RWPE2 (cell line): ENCODE measurements at regions not wholly inside any gene's neighbourhood (a gene's known extent, or its start where the extent isn't known, plus 50 kb on each side); places are given as distances from the start of the nearest gene placed in this dataset.

Experiments used
- ATAC-seq: fragments of 200-7000 bp; cut with Tn5 transposase; 3 replicates; pipeline ENCODE4 v1.9.1; 2021; ENCODE audit warnings: low read depth
- DNase-seq: peaks from one replicate; pipeline ENCODE4 v3.0.0-alpha.2; 2020; ENCODE audit warnings: low spot score
- H3K27ac ChIP-seq: fragments of 450-650 bp; 2 replicates; pipeline ENCODE4 v1.5.1; 2017; ENCODE audit warnings: mild to moderate bottlenecking; ENCODE audit not compliant: poor library complexity, severe bottlenecking
- H3K27me3 ChIP-seq: fragments of 250-450 bp; sonication (Bioruptor Pico); 2 replicates; pipeline ENCODE4 v1.5.1; 2021; ENCODE audit warnings: mild to moderate bottlenecking, moderate library complexity; ENCODE audit not compliant: insufficient read depth, poor library complexity, severe bottlenecking
- H3K36me3 ChIP-seq: fragments of 250-450 bp; sonication (Bioruptor Pico); 2 replicates; pipeline ENCODE4 v1.5.1; 2020; ENCODE audit warnings: low read depth, mild to moderate bottlenecking, moderate library complexity
- H3K4me1 ChIP-seq: fragments of 250-450 bp; sonication (Bioruptor Pico); 2 replicates; pipeline ENCODE4 v1.5.1; 2021; ENCODE audit warnings: mild to moderate bottlenecking, moderate library complexity; ENCODE audit not compliant: insufficient read depth, poor library complexity, severe bottlenecking
- H3K4me3 ChIP-seq: fragments of 250-450 bp; sonication (Bioruptor Pico); 2 replicates; pipeline ENCODE4 v1.5.1; 2021; ENCODE audit warnings: mild to moderate bottlenecking, moderate library complexity; ENCODE audit not compliant: severe bottlenecking
- H3K9me3 ChIP-seq: fragments of 250-450 bp; sonication (Bioruptor Pico); 2 replicates; pipeline ENCODE4 v1.5.1; 2021; ENCODE audit warnings: mild to moderate bottlenecking, moderate library complexity; ENCODE audit not compliant: severe bottlenecking
- TF ChIP-seq, protein P1 (sequence below): fragments of 450-650 bp; IDR thresholded peaks from one replicate; pipeline ENCODE4 v1.5.1; 2017; ENCODE audit warnings: mild to moderate bottlenecking, moderate library complexity; ENCODE audit not compliant: poor library complexity, severe bottlenecking

DNA sequence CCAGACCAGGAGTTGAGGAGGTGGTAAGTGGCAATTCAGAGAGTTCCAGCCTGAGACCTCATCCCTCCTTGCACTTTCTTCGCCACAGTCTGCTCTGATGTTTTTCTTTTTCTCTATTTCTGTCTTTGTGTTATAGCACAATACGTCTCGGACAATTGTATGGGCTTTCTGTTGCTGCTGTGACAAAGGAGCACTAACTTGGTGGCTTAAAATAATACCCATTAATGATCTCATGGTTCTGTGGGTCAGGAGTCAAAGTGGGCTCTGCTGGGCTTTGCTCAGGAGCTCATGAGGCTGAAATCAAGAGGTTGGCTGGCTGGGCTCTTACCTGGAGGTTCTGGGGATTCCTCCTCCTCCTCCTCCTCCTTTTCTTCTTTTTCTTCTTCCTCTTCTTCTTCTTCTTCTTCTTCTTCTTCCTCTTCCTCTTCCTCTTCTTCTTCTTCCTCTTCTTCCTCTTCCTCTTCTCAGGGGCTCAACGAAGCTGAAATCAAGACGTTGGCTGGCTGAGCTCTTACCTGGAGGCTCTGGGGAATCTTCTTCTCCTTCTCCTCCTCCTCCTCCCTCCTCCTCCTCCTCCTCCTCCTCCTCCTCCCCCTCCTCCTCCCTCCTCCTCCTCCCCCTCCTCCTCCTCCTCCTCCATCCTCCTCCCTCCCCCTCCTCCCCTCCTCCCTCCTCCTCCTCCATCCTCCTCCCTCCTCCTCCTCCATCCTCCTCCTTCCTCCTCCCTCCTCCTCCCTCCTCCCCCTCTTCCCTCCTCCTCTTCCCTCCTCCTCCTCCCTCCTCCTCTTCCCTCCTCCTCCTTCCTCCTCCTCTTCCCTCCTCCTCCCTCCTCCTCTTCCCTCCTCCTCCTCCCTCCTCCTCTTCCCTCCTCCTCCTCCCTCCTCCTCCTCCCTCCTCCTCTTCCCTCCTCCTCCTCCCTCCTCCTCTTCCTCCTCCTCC lies 104.0 kb downstream of the GATA6 start:
- H3K27ac ChIP-seq = no peak overlapping the region
- no peak; the same call in 2 of the 3 replicates for ATAC-seq

DNA sequence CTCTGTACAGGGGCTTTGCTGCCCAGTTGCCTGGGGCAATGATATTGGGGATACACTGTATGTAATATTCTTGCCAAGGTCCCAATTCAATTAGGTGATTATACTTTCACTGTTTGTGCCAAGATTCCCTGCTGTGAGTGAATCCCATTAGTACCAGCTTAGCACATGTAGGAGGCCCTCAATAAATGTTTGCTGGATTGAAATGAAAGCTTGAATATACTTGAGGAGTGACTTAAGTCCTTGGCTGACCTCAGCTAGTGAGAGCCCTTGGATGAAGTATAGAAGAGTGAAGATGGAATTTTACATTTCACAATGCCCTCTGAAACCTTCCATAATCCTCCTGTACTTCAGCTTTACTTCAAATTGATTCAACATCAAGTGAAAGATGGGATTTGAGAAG lies 102.9 kb downstream of the GATA6 start:
- no peak for DNase-seq
- H3K9me3 ChIP-seq = no peaks in the 10 kb centered on the region
- TF ChIP-seq, protein P1, sequence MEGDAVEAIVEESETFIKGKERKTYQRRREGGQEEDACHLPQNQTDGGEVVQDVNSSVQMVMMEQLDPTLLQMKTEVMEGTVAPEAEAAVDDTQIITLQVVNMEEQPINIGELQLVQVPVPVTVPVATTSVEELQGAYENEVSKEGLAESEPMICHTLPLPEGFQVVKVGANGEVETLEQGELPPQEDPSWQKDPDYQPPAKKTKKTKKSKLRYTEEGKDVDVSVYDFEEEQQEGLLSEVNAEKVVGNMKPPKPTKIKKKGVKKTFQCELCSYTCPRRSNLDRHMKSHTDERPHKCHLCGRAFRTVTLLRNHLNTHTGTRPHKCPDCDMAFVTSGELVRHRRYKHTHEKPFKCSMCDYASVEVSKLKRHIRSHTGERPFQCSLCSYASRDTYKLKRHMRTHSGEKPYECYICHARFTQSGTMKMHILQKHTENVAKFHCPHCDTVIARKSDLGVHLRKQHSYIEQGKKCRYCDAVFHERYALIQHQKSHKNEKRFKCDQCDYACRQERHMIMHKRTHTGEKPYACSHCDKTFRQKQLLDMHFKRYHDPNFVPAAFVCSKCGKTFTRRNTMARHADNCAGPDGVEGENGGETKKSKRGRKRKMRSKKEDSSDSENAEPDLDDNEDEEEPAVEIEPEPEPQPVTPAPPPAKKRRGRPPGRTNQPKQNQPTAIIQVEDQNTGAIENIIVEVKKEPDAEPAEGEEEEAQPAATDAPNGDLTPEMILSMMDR = no peak
- H3K4me3 ChIP-seq = no peak overlapping the region
- no peaks in the 10 kb centered on the region for H3K4me1 ChIP-seq
- no peaks in the 10 kb centered on the region for H3K27me3 ChIP-seq
- no peaks in the 10 kb centered on the region for H3K36me3 ChIP-seq
- H3K27ac ChIP-seq = no peak overlapping the region
- ATAC-seq = no peak

More for the DNA sequence above, 104.0 kb downstream of the GATA6 start:
- no peaks in the 10 kb centered on the region for H3K27me3 ChIP-seq
- H3K4me1 ChIP-seq = no peaks in the 10 kb centered on the region
- no peak overlapping the region for H3K4me3 ChIP-seq
- TF ChIP-seq, protein P1 = no peak
- no peaks in the 10 kb centered on the region for H3K9me3 ChIP-seq
- DNase-seq = no peak
- no peaks in the 10 kb centered on the region for H3K36me3 ChIP-seq

DNA sequence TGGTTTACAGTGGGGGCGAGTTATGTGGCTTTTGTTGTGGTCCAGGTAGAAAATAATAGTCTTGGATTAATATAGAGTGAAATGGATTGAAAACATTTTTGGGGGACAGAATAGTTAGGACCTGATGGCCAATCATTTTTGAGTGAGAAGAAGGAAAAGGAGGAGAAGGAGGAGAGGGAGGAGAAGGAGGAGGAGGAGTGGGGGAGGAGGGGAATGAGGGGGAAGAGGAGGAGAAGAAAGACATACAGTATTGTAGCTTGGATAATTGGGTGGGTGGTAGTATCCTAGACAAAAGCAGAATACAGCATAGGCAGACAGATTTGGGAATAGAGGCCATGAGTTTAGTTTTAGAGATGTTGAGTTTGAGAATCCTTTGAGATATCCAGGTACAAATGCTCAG lies 101.6 kb downstream of the GATA6 start:
- no peaks in the 10 kb centered on the region for H3K36me3 ChIP-seq
- H3K27me3 ChIP-seq = no peaks in the 10 kb centered on the region
- TF ChIP-seq, protein P1 = no peak
- no peak overlapping the region for H3K4me3 ChIP-seq
- H3K9me3 ChIP-seq = no peaks in the 10 kb centered on the region
- ATAC-seq (no peak), DNase-seq (no peak)
- H3K4me1 ChIP-seq = no peaks in the 10 kb centered on the region
- no peak overlapping the region for H3K27ac ChIP-seq

DNA sequence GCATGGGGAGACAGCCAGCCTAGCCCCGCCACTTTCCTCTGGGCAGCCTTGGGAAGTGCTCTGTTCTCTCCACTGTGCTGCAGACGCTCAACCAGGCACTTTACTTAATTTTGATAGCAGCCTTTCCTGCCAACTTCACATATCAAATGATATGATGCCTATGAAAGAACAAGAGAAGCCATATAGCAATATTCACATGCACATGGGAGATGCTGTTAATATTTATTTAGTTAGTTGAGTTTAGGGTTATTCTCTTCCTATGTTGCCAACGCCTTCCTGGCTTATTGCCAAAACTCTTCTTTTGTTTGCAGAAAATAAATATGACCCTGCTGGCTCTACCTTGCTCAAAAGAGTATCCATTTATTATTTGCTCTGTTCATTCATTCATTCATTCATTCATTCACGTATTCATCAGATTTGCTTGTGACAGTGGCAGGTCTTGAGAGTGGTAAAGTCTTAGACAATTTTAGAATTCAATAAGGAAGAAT lies 99.3 kb downstream of the GATA6 start:
- H3K9me3 ChIP-seq = no peaks in the 10 kb centered on the region
- no peak overlapping the region for H3K27ac ChIP-seq
- H3K4me1 ChIP-seq = no peaks in the 10 kb centered on the region
- H3K27me3 ChIP-seq = no peaks in the 10 kb centered on the region
- no peak overlapping the region for H3K4me3 ChIP-seq
- no peaks in the 10 kb centered on the region for H3K36me3 ChIP-seq
- no peak for DNase-seq
- ATAC-seq = no peak
- TF ChIP-seq, protein P1 = no peak

DNA sequence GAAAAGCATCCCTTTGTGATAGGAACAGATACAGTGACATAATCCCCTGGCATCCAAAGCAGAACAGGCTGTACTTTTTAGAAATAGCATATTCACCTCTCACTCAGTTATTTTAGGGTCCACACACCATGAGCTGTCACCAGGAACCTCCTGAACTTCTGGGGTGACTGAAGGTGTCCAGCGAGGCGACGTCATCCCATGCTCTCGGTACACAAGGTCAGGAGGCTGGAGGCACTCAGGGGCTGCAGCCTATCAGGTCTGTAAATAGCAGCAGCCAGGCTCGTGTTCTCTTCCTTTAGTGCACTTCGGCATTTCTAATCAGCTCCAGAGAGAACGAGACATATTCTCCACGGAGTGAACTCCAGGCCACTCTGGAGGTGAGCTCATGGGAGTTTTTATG lies 98.3 kb downstream of the GATA6 start:
- DNase-seq = no peak
- H3K4me1 ChIP-seq = no peaks in the 10 kb centered on the region

More for the DNA sequence above, 98.3 kb downstream of the GATA6 start:
- TF ChIP-seq, protein P1 = no peak
- Histone ChIP-seq H3K36me3 (no peaks in the 10 kb centered on the region), H3K27ac (no peak overlapping the region), H3K4me3 (no peak overlapping the region), H3K9me3 (no peaks in the 10 kb centered on the region), H3K27me3 (no peaks in the 10 kb centered on the region)
- ATAC-seq = no peak
